ENCODE measurements at regions not wholly inside any gene's neighbourhood (a gene's known extent, or its start where the extent isn't known, plus 50 kb on each side); places are given as distances from the start of the nearest gene placed in this dataset.

DNA sequence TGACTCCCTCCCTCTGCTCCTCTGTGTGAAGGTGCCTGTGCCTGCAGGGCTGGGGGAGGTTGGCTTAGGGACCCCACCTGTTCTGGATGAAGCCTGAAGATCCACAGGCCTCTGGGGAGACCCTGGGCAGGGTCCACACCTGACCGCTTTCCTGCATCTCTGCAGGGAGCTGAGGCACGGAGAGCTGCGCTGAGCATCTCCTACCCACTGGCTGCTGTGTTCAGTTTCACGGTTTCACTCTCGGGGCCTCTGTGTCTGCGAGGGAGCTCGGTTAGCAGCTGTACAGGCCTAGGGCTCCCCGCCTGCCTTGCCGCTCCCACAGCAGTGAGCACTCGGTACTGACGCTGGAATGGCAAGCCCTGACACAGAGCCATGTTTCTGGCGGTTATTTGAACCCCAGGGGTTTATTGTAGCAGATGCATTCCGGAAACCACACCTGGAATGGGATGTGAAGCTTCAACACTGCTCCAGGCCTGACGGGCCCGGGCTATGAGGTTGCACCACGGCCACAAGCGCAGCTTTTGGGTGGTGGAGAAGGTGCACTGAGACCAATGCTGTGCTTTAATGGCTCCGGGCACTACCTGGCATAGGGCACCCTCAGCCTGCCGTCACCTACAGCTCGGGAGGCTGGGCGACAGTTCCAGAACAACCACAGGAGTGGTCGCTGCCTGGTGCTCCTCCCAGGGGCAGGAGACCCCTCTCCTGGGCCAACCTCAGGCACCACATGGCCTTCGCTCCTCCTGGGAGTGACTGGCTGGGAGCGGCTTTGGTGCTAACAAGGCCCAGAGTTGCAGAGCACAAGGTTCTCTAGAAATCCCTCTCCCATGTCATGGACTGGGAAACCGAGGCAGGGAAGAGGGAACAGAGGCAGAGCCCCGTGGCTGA, 257.9 kb downstream of the NDUFA10 start:
- DNase-seq (ENCODE audit: low read depth in 2 of 2), result no peak

GRCh38 chr2:239765911-239766310, 259.2 kb downstream of the NDUFA10 start:
- no peak for DNase-seq (ENCODE audit: low read depth in 2 of 2)

DNA sequence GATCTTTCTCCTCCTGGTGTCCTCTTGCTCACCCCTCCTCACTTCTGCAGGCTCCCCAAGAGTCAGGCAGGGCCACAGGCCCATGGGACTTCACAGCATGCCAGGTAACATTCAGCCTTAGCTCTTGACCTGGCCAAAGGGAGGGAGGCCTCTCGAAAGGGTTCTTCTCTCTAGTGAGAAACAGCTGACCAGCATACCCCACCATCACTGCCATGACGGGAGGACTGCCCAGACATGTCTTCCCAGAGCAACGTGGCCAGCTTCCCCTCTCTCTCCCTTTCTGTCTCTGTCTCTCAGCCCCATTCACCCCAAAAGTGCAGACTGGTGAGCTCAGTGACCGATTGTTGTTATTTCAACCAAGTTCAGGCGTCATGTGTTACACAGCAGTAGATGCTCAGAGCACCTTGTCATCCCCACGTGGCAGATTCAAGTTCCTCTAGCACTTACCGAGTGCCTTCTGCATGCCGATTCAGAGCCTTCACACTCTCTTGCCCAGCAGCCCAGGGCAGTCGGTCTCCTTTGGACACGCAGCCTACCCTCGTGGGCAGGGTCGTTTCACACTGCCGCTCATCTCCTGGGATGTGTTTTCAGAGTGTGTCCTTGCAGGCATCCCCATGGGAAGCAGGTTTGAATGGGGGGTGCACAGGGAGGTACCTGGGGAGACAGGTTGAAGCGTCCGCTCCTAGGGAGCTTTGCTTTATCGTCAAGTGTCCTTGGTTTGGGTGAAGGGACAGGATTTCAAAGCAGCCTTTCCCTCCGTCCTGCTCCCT, 259.9 kb downstream of the NDUFA10 start:
- no peak for DNase-seq (ENCODE audit: low read depth in 2 of 2)

DNA sequence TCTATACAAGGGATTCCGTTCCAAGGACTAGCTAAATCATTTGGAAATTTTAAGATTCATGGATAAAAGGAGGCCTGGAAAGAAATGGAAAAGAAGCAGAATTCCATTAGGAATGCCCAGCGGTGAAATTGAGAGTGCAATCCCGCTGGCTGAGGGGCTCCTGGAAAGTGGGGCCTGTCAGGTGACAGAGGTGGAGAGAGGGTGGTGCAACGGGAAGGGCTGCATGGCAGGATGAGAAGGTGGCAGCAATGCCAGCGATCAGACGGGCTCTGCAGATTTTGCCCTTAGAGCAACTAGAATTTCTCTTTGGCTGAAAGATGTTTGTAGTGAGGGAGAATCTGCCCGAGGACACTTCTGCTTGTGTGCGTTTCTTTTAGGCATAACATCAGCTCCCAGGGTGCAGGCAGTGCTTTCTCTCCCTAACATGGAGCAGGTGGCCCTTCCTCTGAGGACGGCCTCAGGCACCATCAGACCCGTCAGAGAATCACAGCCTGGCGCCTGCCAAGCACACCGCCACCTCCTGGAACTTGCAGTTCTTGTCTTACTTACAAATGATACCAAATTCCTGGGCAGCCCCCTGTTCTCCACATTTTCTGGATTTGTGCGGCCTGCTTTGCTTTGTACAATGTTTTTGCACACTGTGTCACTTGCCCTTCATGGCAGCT, 261.6 kb downstream of the NDUFA10 start:
- DNase-seq (ENCODE audit: low read depth in 2 of 2), result peak in 1 of 2 donors; percentile 11

GRCh38 chr2:239762655-239763269, 262.4 kb downstream of the NDUFA10 start:
- DNase-seq (ENCODE audit: low read depth in 2 of 2), result no peak

DNA sequence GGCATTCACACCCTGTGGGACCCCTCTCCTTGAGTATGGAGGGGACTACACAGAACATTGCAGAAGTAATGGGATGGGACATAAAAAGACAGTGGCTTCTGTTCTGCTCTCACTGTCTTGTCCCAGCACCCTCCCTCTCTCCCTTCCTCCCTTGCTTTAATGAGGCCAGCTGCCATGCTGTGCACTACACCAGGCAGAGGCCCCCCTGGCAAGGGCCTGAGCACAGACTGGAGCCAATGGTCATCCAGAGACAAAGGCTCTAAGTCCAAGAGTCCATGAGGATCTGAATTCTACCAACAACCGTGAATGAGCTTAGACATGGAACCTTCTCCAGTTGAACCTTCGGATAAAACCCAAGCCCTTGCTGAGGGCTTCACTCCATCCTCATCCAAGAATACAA, 263.0 kb downstream of the NDUFA10 start:
- no peak for DNase-seq (ENCODE audit: low read depth in 2 of 2)

GRCh38 chr2:239760596-239760995, 264.5 kb downstream of the NDUFA10 start:
- no peak for DNase-seq (ENCODE audit: low read depth in 2 of 2)

DNA sequence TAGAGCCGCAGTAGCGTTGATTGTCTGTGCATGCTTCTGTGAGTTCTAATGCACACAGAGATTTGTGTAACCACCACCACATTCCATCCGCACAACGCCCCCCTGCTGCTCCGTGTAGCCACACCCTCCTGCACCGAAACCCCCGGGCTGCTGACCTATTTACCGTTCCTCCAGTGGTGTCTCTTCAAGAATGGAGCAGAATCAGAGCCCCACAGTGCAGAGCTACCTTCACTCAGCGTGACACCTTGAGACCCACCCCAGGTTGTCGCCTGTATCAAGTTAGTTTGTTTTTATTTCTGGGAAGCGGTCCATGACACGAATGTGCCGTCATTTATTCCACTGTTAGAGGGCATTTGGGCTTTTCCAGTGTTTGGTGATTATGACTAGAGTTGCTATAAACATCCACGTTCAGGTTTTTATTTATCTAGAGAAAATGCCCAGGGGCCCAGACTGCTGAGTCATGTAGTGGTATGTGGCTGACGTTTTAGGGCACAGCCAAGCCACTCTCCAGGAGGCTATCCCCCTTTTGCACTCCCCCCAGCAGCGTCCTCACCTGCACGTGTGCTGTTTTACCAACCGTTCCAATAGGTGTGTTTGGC, 266.8 kb downstream of the NDUFA10 start:
- peak in 1 of 2 donors; percentile 85 for DNase-seq (ENCODE audit: low read depth in 2 of 2)

DNA sequence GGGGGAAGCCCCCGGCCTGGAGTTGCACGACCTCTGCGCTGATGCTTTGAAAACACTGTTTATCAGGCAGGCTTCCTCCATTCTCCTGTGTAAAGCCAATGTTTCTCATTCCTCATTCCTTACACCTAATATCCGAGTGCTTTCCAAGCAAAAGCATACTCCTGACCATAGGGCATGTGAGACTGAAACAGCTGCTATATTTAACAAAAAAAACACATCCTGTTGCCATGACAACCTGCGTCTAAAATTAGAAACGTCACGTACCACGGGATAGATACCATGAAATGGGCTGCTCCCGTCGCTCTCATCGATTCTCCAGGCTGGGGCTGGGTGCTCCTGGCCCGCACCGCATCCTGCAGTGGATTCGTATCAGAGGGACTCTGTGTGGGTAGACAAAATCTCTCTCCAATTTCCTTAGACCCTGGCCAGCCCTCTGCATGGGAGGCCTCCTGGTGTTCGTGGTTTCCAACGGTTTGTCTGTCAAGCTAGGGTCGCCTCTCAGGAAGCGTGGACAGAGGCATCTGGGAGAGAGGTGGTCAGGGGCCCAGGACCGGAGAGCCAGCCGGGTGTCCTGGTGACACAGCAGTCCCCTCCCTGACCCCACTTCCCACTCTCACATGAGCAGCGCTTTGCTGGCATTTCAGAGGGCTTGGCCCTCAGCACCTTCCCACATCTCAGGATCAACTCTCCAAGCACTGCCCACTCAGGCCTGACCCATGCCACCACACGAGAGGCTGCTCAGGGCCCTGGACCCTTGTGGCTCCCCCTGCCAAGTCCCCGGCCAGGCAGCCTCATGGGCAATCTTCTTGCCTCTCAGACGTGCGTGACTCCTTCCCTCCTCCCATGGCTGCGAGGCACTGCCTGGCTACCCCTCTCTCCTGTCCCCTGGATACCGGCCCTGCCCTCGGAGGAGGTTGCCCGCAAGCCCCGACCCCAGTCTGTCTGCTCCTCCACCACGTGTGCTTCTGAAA, 268.1 kb downstream of the NDUFA10 start:
- peak in 1 of 2 donors; percentile 84 for DNase-seq (ENCODE audit: low read depth in 2 of 2)

DNA sequence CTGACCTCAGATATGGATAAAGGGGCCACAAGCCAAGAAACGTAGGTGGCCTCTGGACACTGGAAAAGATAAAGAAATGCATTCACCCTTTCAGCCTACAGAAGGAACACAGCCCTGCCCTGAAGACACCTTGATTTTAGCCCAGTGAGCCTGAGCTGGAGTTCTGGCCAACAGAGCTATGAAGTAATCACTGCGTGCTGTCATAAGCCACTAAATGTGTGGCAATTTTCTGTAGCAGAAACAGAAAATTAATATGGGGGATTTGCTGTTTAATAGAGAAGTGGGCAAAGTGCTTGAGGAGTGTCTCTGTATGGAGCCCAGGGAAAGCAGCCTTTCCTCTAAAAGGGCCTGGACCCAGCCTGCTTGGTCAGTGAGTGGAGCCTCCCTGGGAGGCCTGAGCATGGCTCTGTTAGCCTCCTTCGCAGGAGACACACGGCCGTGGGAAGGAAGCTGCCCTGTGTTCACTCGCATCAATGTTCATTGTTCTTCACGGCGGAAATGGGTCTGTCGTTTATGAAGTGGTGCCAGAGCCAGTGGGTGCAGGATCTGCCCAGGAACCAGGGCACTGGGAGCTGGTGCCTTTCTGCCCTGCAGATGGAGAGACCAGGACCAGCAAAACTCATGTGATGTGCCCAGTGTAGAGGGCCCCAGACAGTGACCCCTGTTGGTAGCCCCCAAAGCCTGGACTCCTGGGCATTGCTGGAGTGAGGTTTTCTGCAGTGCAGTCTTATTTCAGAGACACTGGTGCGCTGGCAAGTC, 268.9 kb downstream of the NDUFA10 start:
- DNase-seq (ENCODE audit: low read depth in 2 of 2), result no peak

DNA sequence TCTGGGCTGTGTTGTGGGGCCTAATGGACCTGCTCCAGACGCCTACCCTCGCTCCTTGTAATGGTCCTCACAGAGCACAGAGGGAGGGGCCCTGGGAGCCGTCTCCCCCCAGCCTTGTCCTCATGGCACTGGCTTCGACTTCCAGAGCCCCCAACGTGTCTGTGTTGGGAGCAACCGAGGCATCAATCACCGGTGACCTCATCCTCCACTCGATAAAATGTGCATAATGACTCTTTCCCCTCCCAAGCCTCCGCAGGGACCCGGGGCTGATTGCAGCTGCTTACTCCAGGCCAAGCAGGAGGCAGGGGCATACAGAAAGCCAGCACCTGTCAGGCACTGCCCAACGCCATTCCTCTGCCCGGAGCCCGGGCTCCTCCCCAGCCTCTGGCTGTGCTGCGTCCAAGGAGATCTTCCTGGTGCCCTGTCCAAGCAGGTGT, 271.7 kb downstream of the NDUFA10 start:
- no peak for DNase-seq (ENCODE audit: low read depth in 2 of 2)

DNA sequence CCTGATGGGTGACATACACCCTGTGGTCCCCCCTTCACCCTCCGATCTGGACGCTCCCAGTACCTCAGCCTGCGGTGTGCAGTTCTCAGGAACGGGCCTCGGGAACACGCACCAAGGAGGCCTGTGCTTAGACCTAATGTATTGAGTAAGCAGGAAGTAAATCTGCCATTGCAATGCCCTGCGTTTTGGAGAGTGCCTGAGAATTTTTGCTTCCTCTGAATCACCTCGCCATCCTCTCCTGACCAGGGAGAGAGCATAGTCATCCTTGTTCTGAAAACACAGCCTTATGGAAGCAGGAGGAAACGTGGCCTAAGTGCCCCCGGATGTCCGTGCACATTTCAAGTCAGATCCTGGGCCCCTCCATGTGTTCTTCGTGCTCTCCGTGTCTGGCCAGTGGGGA, 272.2 kb downstream of the NDUFA10 start:
- no peak for DNase-seq (ENCODE audit: low read depth in 2 of 2)

- DNase-seq (ENCODE audit: low read depth in 2 of 2), result peak in 1 of 2 donors; percentile 51
Measured at GRCh38 chr2:239751679-239752355, 273.3 kb downstream of the NDUFA10 start.

DNA sequence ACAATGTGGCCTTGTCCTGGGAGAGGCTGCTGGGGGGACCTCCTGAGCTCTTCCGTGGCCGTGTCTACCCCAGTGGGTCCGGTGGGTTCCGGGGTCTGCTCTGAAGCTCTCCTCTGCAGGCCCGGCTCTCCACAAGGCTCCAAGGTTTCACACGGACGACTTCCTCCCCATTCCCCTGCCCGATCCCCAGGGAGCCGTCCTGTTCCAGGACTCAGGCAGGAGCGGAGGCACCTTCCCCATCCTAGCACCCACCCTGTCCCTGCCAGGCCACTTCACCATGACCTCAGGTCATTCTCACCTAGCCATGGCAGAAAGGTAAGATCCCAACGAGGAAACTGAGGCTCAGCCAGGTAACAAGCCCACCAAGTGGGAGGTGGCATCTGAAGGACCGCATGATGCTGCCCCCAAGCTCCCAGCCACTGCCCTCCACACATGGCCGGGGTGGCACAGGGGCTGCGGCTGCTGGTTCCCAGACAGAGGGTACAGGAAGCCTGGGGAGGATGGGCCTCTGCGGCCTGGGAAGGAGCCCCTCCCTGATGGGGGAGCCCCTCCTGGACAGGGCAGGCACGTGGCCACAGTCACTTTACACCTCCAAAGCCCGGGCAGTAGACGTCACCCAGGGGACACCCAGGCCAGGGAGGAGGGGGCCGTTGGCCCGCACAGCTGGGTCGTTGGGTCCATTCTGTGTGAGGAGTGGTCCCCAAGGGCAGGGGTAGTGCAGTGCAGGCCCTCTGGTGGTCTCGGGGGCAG, 274.0 kb downstream of the NDUFA10 start:
- no peak for DNase-seq (ENCODE audit: low read depth in 2 of 2)

- DNase-seq (ENCODE audit: low read depth in 2 of 2), result no peak
Measured at GRCh38 chr2:239750045-239750835, 274.9 kb downstream of the NDUFA10 start.

GRCh38 chr2:239749272-239749873, 275.8 kb downstream of the NDUFA10 start:
- no peak for DNase-seq (ENCODE audit: low read depth in 2 of 2)

DNA sequence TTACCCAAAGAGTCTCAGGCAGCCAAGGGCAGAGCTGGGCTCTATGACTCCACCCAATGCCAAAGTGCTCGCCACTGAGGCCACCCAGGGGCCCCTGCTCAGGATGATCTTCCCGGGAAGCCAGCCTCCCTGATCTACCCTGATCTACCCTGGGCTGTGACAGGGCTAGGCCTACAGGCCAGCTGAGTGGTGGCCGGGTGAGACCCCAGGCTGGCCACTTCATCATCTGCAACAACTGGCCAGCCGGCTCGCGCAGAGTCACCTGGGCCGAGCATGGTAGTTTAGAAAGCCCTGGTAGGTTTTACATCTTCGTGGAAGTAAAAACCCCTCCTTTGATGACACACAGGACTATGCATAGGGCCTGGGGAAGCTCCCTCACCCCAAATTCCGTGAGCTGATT, 276.3 kb downstream of the NDUFA10 start:
- DNase-seq (ENCODE audit: low read depth in 2 of 2), result no peak
